Loucy (cell line): ENCODE measurements at regions not wholly inside any gene's neighbourhood (a gene's known extent, or its start where the extent isn't known, plus 50 kb on each side); places are given as distances from the start of the nearest gene placed in this dataset.

ENCODE experiments used
- EZH2phosphoT487 ChIP-seq: fragments of 200-600 bp; IDR thresholded peaks from 2 replicates; pipeline ENCODE4 v1.6.1; 2018; ENCODE audit warnings: antibody characterized with exemption, mild to moderate bottlenecking, moderate library complexity, borderline replicate concordance
- TF ChIP-seq, protein P1 (sequence below): fragments of 200-600 bp; sonication (generic); conservative IDR thresholded peaks from 2 replicates; pipeline ENCODE4 v1.5.1; 2014; ENCODE audit warnings: mild to moderate bottlenecking, antibody characterized with exemption, low read length

DNA sequence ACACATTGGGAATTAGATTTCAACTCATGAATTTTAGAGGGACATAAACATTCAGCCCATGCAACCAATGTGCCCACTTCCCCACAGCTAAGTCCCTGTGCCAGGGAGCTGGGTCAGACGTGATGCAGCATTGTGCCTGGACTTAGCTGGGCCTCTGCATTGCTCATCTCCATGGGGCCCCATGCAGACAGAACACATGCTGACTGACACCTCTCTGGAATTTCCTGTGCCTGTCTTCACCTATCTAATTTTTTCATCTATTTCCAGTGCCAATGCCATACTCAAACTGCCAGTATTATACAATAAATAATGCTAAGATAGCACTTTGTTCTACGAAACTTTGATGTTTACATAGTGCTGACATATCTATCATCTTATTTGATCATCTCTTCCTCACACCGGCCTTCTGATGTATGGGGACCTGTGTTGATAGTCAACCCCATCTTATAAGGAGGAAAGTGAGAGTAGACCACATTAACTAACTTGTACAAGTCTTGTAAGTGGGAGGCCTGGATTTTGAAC lies 92.2 kb downstream of the CDC42EP3 start:
- TF ChIP-seq, protein P1, sequence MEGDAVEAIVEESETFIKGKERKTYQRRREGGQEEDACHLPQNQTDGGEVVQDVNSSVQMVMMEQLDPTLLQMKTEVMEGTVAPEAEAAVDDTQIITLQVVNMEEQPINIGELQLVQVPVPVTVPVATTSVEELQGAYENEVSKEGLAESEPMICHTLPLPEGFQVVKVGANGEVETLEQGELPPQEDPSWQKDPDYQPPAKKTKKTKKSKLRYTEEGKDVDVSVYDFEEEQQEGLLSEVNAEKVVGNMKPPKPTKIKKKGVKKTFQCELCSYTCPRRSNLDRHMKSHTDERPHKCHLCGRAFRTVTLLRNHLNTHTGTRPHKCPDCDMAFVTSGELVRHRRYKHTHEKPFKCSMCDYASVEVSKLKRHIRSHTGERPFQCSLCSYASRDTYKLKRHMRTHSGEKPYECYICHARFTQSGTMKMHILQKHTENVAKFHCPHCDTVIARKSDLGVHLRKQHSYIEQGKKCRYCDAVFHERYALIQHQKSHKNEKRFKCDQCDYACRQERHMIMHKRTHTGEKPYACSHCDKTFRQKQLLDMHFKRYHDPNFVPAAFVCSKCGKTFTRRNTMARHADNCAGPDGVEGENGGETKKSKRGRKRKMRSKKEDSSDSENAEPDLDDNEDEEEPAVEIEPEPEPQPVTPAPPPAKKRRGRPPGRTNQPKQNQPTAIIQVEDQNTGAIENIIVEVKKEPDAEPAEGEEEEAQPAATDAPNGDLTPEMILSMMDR, result no peak
- TF ChIP-seq EZH2phosphoT487, result no peak
